Upper lobe of right lung (tissue), 1 donor: ENCODE measurements at regions not wholly inside any gene's neighbourhood (a gene's known extent, or its start where the extent isn't known, plus 50 kb on each side); places are given as distances from the start of the nearest gene placed in this dataset.

ENCODE experiments used
- ATAC-seq: fragments of 200-7000 bp; cut with Tn5 transposase; one replicate; pipeline ENCODE4 v1.9.1; 2020; ENCODE audit warnings: mild to moderate bottlenecking, moderate library complexity
- DNase-seq: peaks from one replicate; pipeline ENCODE4 v3.0.0-alpha.2; 2020
- H3K27ac ChIP-seq: fragments of 200-600 bp; one replicate; pipeline ENCODE4 v1.8.0; 2022
- H3K27me3 ChIP-seq: fragments of 200-600 bp; one replicate; pipeline ENCODE4 v1.8.0; 2022; ENCODE audit warnings: mild to moderate bottlenecking
- H3K36me3 ChIP-seq: fragments of 200-600 bp; one replicate; pipeline ENCODE4 v1.8.0; 2022
- H3K4me1 ChIP-seq: fragments of 200-600 bp; one replicate; pipeline ENCODE4 v1.8.0; 2022
- H3K4me3 ChIP-seq: fragments of 200-600 bp; one replicate; pipeline ENCODE4 v1.8.0; 2022; ENCODE audit warnings: mild to moderate bottlenecking
- H3K9me3 ChIP-seq: fragments of 200-600 bp; one replicate; pipeline ENCODE4 v1.8.0; 2022
- intact Hi-C: fragments of 100-400 bp; cut with DNase I; formaldehyde crosslinking; loops from one replicate; pipeline ENCODE4 v1.11.0; 2022
- TF ChIP-seq, protein P1 (sequence below): fragments of 200-600 bp; IDR thresholded peaks from one replicate; pipeline ENCODE4 v1.8.0; 2022; ENCODE audit warnings: antibody characterized with exemption
- donor health status: DM: no; HTN: yes; CAD: no; lungs with severe emphysema.

DNA sequence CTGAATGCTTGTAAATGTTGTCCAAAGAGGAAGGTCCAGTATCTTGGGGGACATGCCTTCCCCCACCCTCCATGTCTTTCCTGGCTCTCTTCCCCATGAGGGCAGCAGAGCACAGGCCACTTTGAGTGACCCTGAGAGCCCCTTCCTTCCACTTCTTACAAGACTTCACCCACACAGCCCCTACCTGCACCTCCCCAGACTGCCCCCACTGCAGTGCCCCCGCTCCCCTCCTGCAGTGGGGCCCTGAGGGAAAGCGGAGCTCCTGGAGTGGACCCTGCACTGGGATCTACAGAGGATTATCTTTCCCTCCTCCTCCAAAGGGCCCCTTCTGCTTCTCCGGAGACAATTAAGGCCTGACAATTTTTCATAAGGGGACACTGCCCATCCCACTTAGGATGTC, 326.8 kb downstream of the TCERG1L start:
- Histone ChIP-seq H3K4me1 (no peaks in the 10 kb centered on the region), H3K4me3 (no peak overlapping the region), H3K36me3 (no peaks in the 10 kb centered on the region), H3K9me3 (no peaks in the 10 kb centered on the region), H3K27ac (no peak overlapping the region), H3K27me3 (no peaks in the 10 kb centered on the region)
- intact Hi-C loops, result no loop called here
- TF ChIP-seq, protein P1, sequence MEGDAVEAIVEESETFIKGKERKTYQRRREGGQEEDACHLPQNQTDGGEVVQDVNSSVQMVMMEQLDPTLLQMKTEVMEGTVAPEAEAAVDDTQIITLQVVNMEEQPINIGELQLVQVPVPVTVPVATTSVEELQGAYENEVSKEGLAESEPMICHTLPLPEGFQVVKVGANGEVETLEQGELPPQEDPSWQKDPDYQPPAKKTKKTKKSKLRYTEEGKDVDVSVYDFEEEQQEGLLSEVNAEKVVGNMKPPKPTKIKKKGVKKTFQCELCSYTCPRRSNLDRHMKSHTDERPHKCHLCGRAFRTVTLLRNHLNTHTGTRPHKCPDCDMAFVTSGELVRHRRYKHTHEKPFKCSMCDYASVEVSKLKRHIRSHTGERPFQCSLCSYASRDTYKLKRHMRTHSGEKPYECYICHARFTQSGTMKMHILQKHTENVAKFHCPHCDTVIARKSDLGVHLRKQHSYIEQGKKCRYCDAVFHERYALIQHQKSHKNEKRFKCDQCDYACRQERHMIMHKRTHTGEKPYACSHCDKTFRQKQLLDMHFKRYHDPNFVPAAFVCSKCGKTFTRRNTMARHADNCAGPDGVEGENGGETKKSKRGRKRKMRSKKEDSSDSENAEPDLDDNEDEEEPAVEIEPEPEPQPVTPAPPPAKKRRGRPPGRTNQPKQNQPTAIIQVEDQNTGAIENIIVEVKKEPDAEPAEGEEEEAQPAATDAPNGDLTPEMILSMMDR, result no peak
- ATAC-seq, result no peak
- peak; percentile 38 for DNase-seq

DNA sequence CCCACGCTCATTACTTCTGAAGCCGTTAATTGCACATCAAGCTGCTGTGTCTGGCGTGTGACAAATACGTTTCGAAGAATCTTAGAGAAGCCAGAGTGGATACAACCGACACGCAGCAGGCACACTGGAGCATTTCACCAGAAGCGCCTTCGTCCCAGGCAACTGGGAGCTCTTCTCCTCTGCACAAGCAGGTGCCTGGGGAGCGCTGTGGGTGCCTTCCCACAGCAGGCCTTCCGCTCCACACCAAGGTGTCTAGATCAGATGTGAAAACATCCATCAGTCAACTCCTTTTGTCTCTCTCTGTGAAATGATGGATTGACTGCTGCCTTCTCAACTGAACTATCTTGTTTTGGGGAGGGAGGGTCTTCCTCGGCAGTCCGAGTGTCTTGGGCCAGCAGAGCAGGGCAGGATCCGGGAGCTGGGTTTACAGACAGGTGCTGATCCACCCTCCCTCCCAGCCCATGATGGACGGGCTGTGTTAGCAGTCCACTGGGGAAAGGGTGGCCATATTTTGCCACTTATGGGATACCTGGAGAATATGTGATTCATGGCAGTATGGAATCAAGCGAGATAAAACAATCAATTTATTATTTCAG, 326.3 kb downstream of the TCERG1L start:
- no peak overlapping the region for H3K27ac ChIP-seq
- intact Hi-C loops, result no loop called here
- no peak for ATAC-seq

DNA sequence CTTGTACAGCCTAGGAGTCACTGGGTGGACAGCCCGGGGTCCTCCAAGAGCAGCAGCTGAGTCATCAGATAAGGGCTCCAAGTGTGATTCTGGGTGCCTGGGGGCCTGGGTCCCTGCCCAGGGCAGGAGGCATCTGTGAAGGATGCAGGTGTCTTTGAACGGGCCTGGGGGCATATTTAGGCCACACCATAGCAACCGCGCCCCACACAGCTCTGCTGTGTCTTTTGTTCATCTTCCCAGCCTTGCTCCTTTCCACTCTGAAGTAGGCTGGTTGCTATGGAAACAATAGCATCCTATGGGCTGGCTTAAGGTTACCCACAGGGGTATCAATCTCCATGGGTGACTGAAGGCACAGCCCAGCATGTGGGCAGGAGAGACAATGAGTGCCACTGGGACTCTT, 324.7 kb downstream of the TCERG1L start:
- no peaks in the 10 kb centered on the region for H3K9me3 ChIP-seq
- no peak for DNase-seq
- ATAC-seq, result peak; percentile 7
- no peak overlapping the region for H3K27ac ChIP-seq
- no peaks in the 10 kb centered on the region for H3K36me3 ChIP-seq
- intact Hi-C loops, result no loop called here
- H3K4me3 ChIP-seq, result no peak overlapping the region
- TF ChIP-seq, protein P1, result no peak
- H3K4me1 ChIP-seq, result no peaks in the 10 kb centered on the region
- no peaks in the 10 kb centered on the region for H3K27me3 ChIP-seq

More for the DNA sequence above, 326.3 kb downstream of the TCERG1L start:
- DNase-seq, result no peak
- H3K27me3 ChIP-seq, result no peaks in the 10 kb centered on the region
- H3K4me1 ChIP-seq, result no peaks in the 10 kb centered on the region
- no peaks in the 10 kb centered on the region for H3K36me3 ChIP-seq
- H3K4me3 ChIP-seq, result no peak overlapping the region
- TF ChIP-seq, protein P1, result no peak
- H3K9me3 ChIP-seq, result no peaks in the 10 kb centered on the region

DNA sequence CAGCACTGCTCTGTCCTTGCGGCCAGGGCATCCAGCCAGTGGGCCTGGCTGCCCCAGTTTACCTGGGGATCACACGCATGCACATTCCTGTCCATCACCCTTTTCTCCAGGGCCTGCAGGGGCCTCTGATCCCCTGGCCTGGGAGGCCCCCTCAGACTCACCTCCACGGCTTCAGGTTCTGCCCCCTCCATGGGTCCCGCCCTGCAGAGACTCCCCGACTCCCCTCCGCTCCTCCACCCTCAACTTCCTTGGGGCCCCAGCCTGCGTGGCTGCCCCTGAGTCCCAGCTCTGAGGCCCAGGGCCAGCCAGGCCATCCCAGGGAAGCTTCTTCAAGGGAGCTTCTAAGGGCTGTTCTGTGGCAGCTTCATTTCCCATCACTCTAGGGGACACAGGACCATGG, 324.1 kb downstream of the TCERG1L start:
- DNase-seq (peak; percentile 51), ATAC-seq (no peak)
- intact Hi-C loops, result no loop called here
- H3K4me1 ChIP-seq, result no peaks in the 10 kb centered on the region
- TF ChIP-seq, protein P1, result no peak
- no peaks in the 10 kb centered on the region for H3K36me3 ChIP-seq
- no peak overlapping the region for H3K4me3 ChIP-seq
- no peak overlapping the region for H3K27ac ChIP-seq
- no peaks in the 10 kb centered on the region for H3K9me3 ChIP-seq
- no peaks in the 10 kb centered on the region for H3K27me3 ChIP-seq

DNA sequence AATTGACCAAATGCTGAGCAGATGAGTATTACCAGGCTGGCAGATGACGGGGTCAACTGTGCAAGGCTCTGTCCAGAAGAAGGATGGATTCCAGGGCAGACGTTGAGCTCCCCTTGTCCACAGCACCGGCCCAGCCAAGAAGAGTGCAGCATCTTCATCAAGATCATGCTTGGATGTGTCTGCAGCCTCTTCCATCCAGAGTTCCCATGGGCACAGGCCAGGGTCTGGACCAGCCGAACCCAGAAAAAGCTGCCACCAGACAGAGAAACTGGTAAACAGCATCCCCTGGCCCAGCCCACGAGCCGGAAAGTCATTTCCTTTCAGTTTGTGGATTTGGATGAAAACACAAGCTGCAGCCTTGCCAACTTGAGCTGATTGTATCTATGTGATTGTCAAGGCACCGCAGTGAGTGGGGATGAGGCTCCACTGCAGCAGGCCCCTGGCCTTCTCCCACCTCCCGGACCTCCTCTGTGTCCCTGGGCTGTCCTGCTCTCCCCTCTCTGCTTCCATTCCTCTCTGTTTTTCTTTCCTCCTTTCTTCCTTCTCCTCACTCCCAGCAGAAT, 321.8 kb downstream of the TCERG1L start:
- no peak overlapping the region for H3K4me3 ChIP-seq
- H3K36me3 ChIP-seq, result no peaks in the 10 kb centered on the region
- no peaks in the 10 kb centered on the region for H3K9me3 ChIP-seq
- ATAC-seq, result no peak
- no peak overlapping the region for H3K27ac ChIP-seq
- intact Hi-C loops, result no loop called here
- H3K27me3 ChIP-seq, result no peaks in the 10 kb centered on the region
- peak; percentile 34 for DNase-seq
- H3K4me1 ChIP-seq, result no peaks in the 10 kb centered on the region
- TF ChIP-seq, protein P1, result no peak
